ENCODE measurements at regions not wholly inside any gene's neighbourhood (a gene's known extent, or its start where the extent isn't known, plus 50 kb on each side); places are given as distances from the start of the nearest gene placed in this dataset.
"Not testable (repeated sequence)": the region's sequence is repeated elsewhere in the genome, so short reads cannot be mapped to it uniquely, and the experiment has no call there.

GRCh38 chr3:69647081-69647480 lies 92.2 kb upstream of the MITF start:
- no peak for DNase-seq

GRCh38 chr3:69646287-69647067 lies 92.8 kb upstream of the MITF start:
- DNase-seq: no peak

- DNase-seq: no peak
Observed at GRCh38 chr3:69642606-69643005, 96.7 kb upstream of the MITF start.

GRCh38 chr3:69639851-69640250 lies 99.4 kb upstream of the MITF start:
- no peak for DNase-seq

- no peak for DNase-seq
Observed at GRCh38 chr3:69628951-69629350, 110.3 kb upstream of the MITF start.

GRCh38 chr3:69613286-69613685 lies 126.0 kb upstream of the MITF start:
- DNase-seq: no peak

GRCh38 chr3:69612791-69613190 lies 126.5 kb upstream of the MITF start:
- no peak for DNase-seq

GRCh38 chr3:69609566-69609965 lies 129.7 kb upstream of the MITF start:
- DNase-seq: not testable (repeated sequence)

- DNase-seq: no peak
Observed at GRCh38 chr3:69607466-69608305, 131.6 kb upstream of the MITF start.

- no peak for DNase-seq
Observed at GRCh38 chr3:69605867-69606266, 133.4 kb upstream of the MITF start.

GRCh38 chr3:69604735-69605450 lies 134.4 kb upstream of the MITF start:
- no peak for DNase-seq

GRCh38 chr3:69602112-69602511 lies 137.2 kb upstream of the MITF start:
- no peak for DNase-seq

GRCh38 chr3:69594286-69594685 lies 145.0 kb upstream of the MITF start:
- DNase-seq: no peak

GRCh38 chr3:69591164-69591736 lies 148.0 kb upstream of the MITF start:
- no peak for DNase-seq

GRCh38 chr3:69590111-69590510 lies 149.2 kb upstream of the MITF start:
- no peak for DNase-seq

GRCh38 chr3:69588170-69588569 lies 151.1 kb upstream of the MITF start:
- no peak for DNase-seq

GRCh38 chr3:69585472-69585871 lies 153.8 kb upstream of the MITF start:
- no peak for DNase-seq

- DNase-seq: no peak
Observed at GRCh38 chr3:69582044-69582443, 157.2 kb upstream of the MITF start.

- DNase-seq: no peak
Observed at GRCh38 chr3:69579306-69580041, 159.8 kb upstream of the MITF start.

GRCh38 chr3:69569520-69569919 lies 169.7 kb upstream of the MITF start:
- no peak for DNase-seq

GRCh38 chr3:69568951-69569350 lies 170.3 kb upstream of the MITF start:
- no peak for DNase-seq

GRCh38 chr3:69568458-69568857 lies 170.8 kb upstream of the MITF start:
- DNase-seq: no peak

- DNase-seq: no peak
Observed at GRCh38 chr3:69567710-69568052, 171.6 kb upstream of the MITF start.
